Ovary (tissue), 3 donors: ENCODE measurements at regions not wholly inside any gene's neighbourhood (a gene's known extent, or its start where the extent isn't known, plus 50 kb on each side); places are given as distances from the start of the nearest gene placed in this dataset.

Source experiments
- EP300 ChIP-seq: sonication (generic); formaldehyde crosslinking; IDR thresholded peaks from one replicate; pipeline ENCODE4 v1.6.1; 2017; ENCODE audit warnings: antibody characterized with exemption
- POLR2A ChIP-seq: fragments of 450-650 bp; IDR thresholded peaks from one replicate; pipeline ENCODE4 v1.6.1; 2017; ENCODE audit warnings: antibody characterized with exemption, mild to moderate bottlenecking, moderate library complexity
- TF ChIP-seq, protein P1 (sequence below), 3 donors: fragments of 450-650 bp in 2 of 3; fragments of 200-600 bp in 1 of 3; IDR thresholded peaks; one replicate each; pipeline versions ENCODE4 v1.5.1 to v1.8.0; 2016 to 2022; ENCODE audit warnings: antibody characterized with exemption in 3 of 3, mild to moderate bottlenecking in 1 of 3
- donor health status: DM: no; HTN: no; CAD: no.

DNA sequence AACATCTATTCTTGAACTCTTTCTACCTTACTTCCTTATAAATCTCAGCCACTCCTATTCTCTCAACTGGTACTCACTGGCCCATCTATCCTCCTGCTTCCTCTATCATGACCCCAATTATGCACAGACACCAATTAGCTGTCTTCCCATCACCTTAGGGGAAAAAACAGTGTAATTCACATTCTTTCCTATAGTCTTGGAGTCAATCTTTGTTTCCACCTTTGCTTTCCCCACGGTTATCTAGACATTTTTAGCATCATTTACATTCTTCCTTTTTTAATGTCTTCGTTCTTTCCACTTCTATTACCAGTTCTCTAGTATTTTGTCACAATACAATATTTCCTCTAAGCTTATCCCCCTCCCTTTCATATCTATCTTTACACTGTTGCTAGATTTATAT, 449.4 kb downstream of the TMEM38B start:
- TF ChIP-seq POLR2A (no peak), EP300 (no peak)
- TF ChIP-seq, protein P1, sequence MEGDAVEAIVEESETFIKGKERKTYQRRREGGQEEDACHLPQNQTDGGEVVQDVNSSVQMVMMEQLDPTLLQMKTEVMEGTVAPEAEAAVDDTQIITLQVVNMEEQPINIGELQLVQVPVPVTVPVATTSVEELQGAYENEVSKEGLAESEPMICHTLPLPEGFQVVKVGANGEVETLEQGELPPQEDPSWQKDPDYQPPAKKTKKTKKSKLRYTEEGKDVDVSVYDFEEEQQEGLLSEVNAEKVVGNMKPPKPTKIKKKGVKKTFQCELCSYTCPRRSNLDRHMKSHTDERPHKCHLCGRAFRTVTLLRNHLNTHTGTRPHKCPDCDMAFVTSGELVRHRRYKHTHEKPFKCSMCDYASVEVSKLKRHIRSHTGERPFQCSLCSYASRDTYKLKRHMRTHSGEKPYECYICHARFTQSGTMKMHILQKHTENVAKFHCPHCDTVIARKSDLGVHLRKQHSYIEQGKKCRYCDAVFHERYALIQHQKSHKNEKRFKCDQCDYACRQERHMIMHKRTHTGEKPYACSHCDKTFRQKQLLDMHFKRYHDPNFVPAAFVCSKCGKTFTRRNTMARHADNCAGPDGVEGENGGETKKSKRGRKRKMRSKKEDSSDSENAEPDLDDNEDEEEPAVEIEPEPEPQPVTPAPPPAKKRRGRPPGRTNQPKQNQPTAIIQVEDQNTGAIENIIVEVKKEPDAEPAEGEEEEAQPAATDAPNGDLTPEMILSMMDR (IDR thresholded peaks at IDR 0.05): no peak
